Globus pallidus (tissue), 1 donor: ENCODE measurements at regions not wholly inside any gene's neighbourhood (a gene's known extent, or its start where the extent isn't known, plus 50 kb on each side); places are given as distances from the start of the nearest gene placed in this dataset.

Experiments
- DNase-seq: peaks from one replicate; pipeline ENCODE4 v3.0.0-alpha.2; 2015; ENCODE audit warnings: low spot score

GRCh38 chr22:47929646-47930185 lies 1167.3 kb downstream of the TBC1D22A start:
- DNase-seq, result no peak

- DNase-seq, result no peak
These were observed 1166.6 kb downstream of the TBC1D22A start for GRCh38 chr22:47929073-47929472.

GRCh38 chr22:47928631-47929030 lies 1166.2 kb downstream of the TBC1D22A start:
- DNase-seq, result no peak

- no peak for DNase-seq
These were observed 1165.3 kb downstream of the TBC1D22A start for GRCh38 chr22:47927648-47928210.

- no peak for DNase-seq
These were observed 1160.6 kb downstream of the TBC1D22A start for GRCh38 chr22:47923011-47923427.

GRCh38 chr22:47921906-47922305 lies 1159.5 kb downstream of the TBC1D22A start:
- DNase-seq, result no peak

GRCh38 chr22:47920380-47920959 lies 1158.0 kb downstream of the TBC1D22A start:
- DNase-seq, result no peak

GRCh38 chr22:47919893-47920292 lies 1157.4 kb downstream of the TBC1D22A start:
- no peak for DNase-seq

GRCh38 chr22:47919001-47919441 lies 1156.6 kb downstream of the TBC1D22A start:
- DNase-seq, result peak; percentile 15

- no peak for DNase-seq
These were observed 1155.9 kb downstream of the TBC1D22A start for GRCh38 chr22:47918276-47918921.

GRCh38 chr22:47914481-47915097 lies 1152.1 kb downstream of the TBC1D22A start:
- DNase-seq, result no peak

- DNase-seq, result no peak
These were observed 1140.3 kb downstream of the TBC1D22A start for GRCh38 chr22:47902646-47903180.

- DNase-seq, result no peak
These were observed 1139.5 kb downstream of the TBC1D22A start for GRCh38 chr22:47901911-47902310.

- no peak for DNase-seq
These were observed 1137.4 kb downstream of the TBC1D22A start for GRCh38 chr22:47899894-47900293.

GRCh38 chr22:47898946-47899345 lies 1136.5 kb downstream of the TBC1D22A start:
- DNase-seq, result no peak

GRCh38 chr22:47891609-47892008 lies 1129.2 kb downstream of the TBC1D22A start:
- DNase-seq, result no peak

GRCh38 chr22:47888817-47889216 lies 1126.4 kb downstream of the TBC1D22A start:
- no peak for DNase-seq

- no peak for DNase-seq
These were observed 1122.3 kb downstream of the TBC1D22A start for GRCh38 chr22:47884775-47885174.

GRCh38 chr22:47884200-47884599 lies 1121.8 kb downstream of the TBC1D22A start:
- DNase-seq, result no peak

GRCh38 chr22:47883757-47884156 lies 1121.3 kb downstream of the TBC1D22A start:
- no peak for DNase-seq

- no peak for DNase-seq
These were observed 1116.9 kb downstream of the TBC1D22A start for GRCh38 chr22:47879346-47879745.

GRCh38 chr22:47878460-47878859 lies 1116.0 kb downstream of the TBC1D22A start:
- DNase-seq, result no peak
